Amygdala (tissue), 56 donors: ENCODE measurements at regions not wholly inside any gene's neighbourhood (a gene's known extent, or its start where the extent isn't known, plus 50 kb on each side); places are given as distances from the start of the nearest gene placed in this dataset.

Source experiments
- DNase-seq, 56 donors: peaks; one replicate each; lab custom pipeline; 2025; lab: John Stamatoyannopoulos, UW

GRCh38 chr9:135230386-135230765 is 142.9 kb downstream of the OLFM1 start:
- DNase-seq = no peak

DNA sequence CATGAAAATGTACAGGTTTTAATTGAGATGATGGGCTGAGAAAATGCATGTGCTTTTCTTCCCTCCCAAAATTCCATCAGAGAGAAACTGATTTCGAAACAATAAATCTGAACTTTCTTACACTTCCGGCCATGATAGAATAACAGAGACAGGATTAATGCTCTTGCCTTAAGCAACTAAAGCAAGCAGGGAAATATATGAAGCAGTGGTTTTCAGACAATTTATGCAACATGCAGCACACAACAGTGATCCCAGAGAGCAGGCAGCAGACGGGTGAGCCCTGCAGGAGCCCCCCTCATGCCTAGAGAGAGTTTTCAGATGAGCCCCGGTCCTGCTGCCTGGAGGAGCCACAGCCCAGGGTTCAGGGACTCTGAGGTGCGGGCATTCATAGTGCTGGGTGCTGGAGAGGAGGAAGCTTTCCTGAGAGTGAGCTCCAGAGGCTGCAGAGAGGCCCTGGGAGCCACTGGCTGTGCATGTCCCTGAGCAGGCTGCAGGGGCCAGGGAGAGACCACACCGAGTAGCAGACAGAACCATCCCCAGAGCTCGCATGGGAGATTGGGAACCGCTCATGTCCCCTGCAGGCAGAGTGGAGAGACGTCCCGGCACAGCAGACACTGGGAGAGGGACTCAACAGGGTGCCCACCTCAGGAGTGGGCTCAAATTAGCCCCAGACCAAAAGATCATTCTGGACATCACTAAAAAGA is 143.5 kb downstream of the OLFM1 start:
- no peak for DNase-seq

- DNase-seq = no peak
These were observed 151.8 kb downstream of the OLFM1 start for GRCh38 chr9:135239100-135239768.

- no peak for DNase-seq
These were observed 152.3 kb downstream of the OLFM1 start for GRCh38 chr9:135239769-135240141.

DNA sequence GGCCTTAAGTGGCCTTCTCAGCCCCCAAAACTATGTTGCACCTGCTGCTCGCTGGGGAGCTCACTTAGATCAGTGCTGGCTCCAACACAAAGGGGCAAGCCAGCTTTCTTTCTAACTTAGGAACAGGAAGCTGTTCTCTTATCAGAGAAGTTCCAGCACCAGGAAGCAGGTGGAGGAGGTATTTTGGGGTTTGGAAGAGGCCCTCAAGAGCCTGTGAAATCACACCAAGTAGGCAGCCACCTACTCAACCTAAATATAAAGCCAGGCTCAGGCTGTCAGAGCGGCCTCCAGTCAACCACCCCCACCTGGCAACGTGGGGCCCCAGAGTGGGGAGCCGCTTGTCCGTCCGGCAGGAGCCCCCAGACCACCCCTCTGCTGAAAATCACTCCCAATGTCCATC is 152.8 kb downstream of the OLFM1 start:
- peak in 11 of 56 donors; percentile 20 to 60 (median 41) for DNase-seq

- DNase-seq = peak in 5 of 56 donors; percentile 27 to 39 (median 30)
These were observed 153.4 kb downstream of the OLFM1 start for GRCh38 chr9:135240871-135241311.

DNA sequence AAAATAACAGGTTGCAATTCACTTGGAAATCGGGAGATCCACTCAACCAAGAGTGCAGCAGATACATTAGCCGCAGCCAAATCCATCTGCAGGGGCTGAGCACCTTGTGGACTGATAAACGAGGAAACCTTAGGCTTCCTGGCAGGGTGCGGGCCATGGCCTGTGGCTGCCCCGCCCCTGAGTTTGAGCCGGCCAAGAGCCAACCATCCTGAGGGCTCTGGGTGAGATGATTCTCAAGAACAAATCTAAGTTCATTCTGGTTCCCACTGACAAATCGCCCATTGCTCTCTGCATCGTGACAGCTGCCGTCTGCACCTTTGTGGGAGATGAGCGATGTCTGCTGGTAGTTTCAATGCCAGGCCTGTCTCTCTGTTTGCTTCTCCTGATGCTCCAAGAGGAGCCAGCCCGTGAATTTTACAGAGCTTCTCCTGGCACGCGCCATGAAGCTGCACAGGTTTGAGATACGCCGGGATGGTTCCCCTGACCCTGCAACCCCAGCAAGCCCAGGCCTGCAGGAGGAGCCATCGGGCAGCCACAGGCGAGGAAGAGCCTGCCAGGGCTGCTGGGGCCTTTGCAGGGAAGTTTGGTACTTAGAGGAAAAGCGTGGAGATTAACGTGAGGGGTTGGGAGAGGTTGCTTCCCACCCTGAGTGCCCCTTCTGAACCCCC is 154.0 kb downstream of the OLFM1 start:
- DNase-seq = no peak

- no peak for DNase-seq
These were observed 154.6 kb downstream of the OLFM1 start for GRCh38 chr9:135242049-135242396.

DNA sequence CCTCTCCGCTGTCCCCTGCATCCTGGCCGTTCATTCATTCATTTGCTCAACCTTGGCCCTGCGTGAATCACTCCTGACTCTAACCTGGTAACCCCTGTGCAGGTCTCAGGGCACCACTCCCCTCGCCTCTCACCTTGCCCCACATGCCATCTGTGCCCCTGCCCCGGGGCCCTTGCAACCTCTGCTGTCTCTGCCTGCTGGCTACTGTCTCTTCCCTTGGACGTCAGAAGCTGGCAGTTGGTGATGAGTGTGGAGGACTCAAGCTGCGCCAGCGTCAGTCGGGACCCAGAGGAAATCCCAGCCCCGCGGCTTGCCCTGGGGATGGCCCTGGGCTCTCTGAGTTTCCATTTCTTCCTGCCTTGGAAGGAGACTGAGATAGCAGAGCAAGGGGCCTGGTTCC is 154.9 kb downstream of the OLFM1 start:
- DNase-seq = no peak

DNA sequence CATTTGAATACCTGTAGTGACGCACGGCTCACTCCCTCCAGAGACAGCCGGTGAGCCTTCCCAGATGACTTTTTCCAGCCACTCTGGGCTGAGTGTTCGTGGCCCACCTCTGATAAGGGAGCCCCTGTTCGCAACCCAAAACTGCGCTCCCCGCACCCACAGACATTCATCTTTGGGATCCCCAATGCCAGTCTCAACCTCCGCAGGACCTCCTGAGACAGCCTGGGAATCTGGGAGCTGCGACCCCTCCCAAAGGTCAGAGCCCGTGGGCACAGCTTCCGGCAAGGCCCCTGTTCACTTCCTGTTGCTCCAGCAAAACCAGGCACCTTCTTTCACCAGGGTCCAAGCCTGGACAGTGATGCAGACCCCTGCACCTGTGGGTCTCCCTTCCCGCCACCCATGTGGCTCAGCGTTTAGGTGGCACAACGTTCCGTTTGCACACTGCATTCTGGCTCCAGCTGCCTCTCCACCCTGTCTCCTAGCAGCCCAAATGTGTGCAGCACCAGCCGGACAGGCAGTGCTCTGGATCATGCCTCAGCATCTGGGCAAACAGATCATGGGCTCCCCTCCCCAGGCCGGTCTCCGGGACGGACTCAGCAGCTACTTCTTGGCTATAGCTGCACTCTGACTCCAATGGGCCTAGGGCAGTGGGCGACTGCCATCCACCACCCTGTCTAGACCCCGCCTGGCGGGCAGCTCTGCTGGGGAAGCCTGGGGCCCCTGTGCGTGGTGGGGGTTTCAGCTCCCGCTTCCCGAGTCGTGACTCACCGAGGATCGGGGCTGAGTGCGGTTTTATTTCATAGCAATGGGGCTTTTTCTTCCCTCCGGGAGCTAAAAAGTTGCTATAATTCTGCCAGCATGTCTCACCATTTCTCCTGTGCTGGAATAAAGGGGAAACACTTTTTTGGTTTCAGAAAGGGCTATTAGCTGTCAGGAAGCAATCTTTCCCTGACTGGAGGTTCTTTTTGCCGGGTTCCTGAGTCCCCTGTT is 156.0 kb downstream of the OLFM1 start:
- no peak for DNase-seq

DNA sequence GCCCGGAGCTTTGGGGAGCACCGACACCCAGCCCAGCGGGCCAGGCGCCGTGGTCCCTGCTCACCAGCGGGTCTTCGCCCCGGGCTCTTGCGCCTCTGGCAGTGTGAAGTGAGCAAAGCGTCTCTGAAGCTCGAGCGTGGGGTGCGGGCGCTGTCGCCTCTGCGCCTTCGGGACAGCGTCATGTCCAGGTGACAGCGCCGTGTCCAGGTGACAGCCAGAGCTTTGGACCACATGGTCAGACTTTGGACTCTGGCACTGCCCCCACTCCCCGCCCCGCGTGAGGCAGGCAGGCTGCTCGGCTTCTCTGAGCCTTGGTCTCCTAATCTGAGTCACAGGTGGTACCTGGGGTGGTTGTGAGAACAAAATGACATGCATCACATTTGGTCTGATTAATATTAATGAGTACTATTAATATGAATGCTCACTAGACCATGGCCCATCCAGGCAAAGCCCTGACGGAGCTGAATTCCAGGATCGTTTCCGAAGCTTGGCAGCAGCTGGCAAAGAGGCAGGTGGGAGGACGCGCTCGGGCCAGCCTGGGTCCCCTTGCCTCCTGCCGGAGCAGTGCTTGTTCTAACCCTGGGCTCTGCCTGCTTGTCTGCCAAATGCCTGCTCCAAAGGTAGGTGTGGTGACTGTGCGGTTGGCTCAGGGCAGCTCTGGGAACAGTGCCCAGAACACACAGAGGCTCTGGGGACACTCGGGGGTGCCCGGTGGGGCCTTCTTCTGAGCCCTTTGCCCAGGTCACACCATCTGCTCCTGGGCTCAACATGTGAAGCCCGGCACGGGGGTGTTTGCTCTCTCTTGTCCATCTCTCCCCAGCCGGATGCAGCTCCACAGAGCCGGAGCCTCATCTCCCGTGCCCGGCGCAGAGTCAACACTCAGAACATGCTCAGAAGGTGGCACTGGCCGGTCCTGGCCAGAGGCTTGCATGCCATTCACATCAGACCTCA is 157.1 kb downstream of the OLFM1 start:
- DNase-seq = no peak

DNA sequence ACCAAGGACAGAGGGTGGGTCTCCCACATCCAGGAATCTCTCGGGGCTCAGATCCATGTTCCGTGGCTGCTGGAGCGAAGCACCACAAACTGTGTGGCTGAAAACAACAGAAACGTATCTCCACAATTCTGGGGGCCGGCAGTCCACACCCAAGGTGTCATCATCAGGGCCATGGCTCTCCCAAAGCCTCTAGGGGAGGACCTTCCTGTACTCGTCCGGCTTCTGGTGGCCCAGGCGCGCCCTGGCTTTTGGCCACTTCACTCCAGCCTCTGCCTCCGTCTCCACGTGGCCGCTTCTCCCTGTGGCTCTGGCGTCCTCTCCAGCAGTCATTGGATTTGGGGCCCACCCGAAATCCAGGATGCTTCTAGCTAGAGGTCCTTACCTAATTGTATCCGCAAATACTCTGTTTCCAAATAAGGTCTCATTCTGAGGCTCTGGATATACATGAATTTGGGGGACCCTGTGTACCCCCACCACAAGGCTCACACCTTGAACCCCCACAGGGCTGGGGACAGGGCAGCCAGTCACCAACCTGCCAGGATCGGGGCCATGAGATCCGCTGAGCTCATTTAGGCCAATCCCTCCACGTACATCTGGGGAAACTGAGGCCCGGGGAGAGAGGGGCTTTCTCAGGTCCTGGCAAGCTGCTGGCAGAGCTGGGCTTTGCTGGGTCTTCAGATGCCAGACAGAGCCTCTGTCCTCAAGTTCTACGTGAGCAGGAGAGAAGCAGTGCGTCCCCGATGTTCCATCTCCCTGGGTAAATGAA is 158.2 kb downstream of the OLFM1 start:
- DNase-seq = no peak

DNA sequence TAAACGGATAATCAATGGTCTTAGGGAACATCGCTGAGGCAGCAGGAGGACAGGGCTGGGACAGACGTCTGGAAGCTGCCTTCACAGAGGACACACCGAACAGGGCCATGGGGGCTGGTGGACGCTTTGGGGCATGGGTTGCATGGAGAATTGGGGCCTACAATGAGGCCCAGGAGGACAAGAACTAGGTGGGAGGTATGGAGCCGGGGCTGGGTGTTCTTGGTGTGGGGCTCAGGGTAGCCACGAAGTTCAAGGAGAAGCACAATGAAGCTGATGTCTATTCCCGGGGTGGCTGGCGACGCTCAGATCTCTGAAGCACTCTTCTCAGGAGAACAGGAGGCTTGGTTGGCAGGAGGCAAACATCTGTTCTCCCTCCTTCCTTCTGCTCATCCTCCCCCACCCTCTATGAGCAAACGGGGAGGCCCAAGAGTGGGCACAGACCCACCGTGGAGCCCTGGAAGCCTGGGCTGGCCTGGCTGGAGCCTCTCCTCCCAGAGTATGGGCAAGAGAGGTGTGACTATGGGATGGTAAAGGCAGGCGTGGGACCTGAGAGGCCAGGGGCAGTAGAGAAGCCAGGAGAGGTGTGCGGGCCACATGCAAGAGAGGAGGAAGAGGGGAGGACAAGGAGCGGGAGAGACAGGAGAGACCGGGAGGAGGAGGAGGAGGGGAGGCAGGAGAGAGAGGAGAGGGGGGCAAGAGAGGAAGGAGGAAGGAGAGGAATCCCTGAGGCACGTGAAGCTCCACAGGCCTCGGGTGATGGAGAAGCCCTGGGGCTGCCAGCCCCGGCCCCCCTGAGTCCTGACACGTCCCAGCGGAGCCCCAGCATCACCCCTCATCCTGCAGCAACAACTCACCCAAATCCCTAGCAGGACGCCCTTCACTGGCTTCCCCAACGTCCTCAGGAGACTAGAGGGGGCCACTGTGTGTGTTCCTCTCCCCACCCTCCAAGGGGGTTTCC is 159.1 kb downstream of the OLFM1 start:
- no peak for DNase-seq

GRCh38 chr9:135247227-135247930 is 159.9 kb downstream of the OLFM1 start:
- DNase-seq = no peak

DNA sequence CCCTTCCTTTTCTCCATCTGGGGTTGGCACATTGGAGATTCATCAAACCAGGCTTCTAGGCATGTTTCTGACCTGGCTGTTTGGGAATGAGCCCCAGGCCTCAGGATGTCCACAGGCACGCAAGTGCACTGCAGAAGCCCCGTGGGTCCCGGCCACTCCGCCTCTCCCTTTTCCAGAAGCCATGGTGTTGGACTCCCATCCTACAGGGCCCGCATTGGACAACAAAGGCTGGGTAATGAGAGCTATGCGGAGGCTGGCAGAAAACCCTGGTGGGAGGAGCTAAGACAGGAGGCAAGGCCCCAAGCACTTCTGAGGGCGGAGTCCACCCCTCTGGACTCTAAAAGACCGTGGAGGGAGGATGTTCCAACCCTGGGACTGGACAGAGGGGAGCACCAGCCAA is 160.6 kb downstream of the OLFM1 start:
- no peak for DNase-seq

- DNase-seq = no peak
These were observed 161.3 kb downstream of the OLFM1 start for GRCh38 chr9:135248721-135249120.

DNA sequence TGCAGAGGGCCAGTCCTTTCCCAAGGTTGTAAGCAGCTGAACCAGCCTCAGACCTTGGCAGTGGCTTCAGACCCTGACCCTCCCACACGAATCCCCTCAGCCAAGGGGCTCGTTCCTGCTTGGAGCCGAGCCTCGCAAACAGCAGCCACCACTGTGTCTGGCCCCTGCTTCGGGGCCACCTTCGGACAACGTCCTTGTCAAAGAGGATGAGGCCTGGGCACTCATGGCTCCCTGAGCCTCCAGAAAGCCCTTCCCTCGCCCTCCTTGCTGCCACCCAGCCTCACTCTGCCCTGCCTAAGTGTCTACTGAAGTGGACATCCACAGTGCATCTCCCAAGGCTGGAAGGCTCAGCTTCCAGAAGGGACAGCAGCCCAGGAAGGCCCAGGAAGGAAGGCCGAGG is 161.7 kb downstream of the OLFM1 start:
- DNase-seq = no peak
